Epithelial cell of prostate (primary cell): ENCODE measurements at regions not wholly inside any gene's neighbourhood (a gene's known extent, or its start where the extent isn't known, plus 50 kb on each side); places are given as distances from the start of the nearest gene placed in this dataset.

Experiments
- DNase-seq: peaks from one replicate; pipeline ENCODE4 v3.0.0-alpha.2; 2011; ENCODE audit warnings: low read depth, low spot score
- H3K27ac ChIP-seq: fragments of 450-650 bp; 2 replicates; pipeline ENCODE4 v1.5.1; 2017; ENCODE audit warnings: mild to moderate bottlenecking

- no peak for DNase-seq
- H3K27ac ChIP-seq: no peak overlapping the region
Observed at GRCh38 chr22:48204296-48204695, 1441.8 kb downstream of the TBC1D22A start.

GRCh38 chr22:48199667-48200066 lies 1437.2 kb downstream of the TBC1D22A start:
- no peak for DNase-seq

GRCh38 chr22:48198489-48199459 lies 1436.3 kb downstream of the TBC1D22A start:
- no peak for DNase-seq
- H3K27ac ChIP-seq: no peak overlapping the region

More at GRCh38 chr22:48199667-48200066, 1437.2 kb downstream of the TBC1D22A start:
- H3K27ac ChIP-seq: no peak overlapping the region

- DNase-seq: no peak
- H3K27ac ChIP-seq: no peak overlapping the region
Observed at GRCh38 chr22:48197189-48197690, 1434.8 kb downstream of the TBC1D22A start.

- no peak for DNase-seq
- no peak overlapping the region for H3K27ac ChIP-seq
Observed at GRCh38 chr22:48192920-48193319, 1430.5 kb downstream of the TBC1D22A start.

GRCh38 chr22:48192071-48192470 lies 1429.6 kb downstream of the TBC1D22A start:
- H3K27ac ChIP-seq: no peak overlapping the region
- DNase-seq: no peak

GRCh38 chr22:48188231-48188721 lies 1425.8 kb downstream of the TBC1D22A start:
- no peak for DNase-seq
- no peak overlapping the region for H3K27ac ChIP-seq

- no peak overlapping the region for H3K27ac ChIP-seq
- DNase-seq: no peak
Observed at GRCh38 chr22:48187356-48187755, 1424.9 kb downstream of the TBC1D22A start.

GRCh38 chr22:48186146-48186790 lies 1423.8 kb downstream of the TBC1D22A start:
- no peak for DNase-seq

GRCh38 chr22:48185071-48186055 lies 1422.9 kb downstream of the TBC1D22A start:
- H3K27ac ChIP-seq: no peak overlapping the region
- DNase-seq: no peak

More at GRCh38 chr22:48186146-48186790, 1423.8 kb downstream of the TBC1D22A start:
- no peak overlapping the region for H3K27ac ChIP-seq

- H3K27ac ChIP-seq: no peak overlapping the region
- no peak for DNase-seq
Observed at GRCh38 chr22:48182846-48183805, 1420.7 kb downstream of the TBC1D22A start.

- no peak overlapping the region for H3K27ac ChIP-seq
- DNase-seq: no peak
Observed at GRCh38 chr22:48182031-48182430, 1419.6 kb downstream of the TBC1D22A start.

GRCh38 chr22:48181263-48181955 lies 1419.0 kb downstream of the TBC1D22A start:
- no peak overlapping the region for H3K27ac ChIP-seq
- no peak for DNase-seq

- no peak overlapping the region for H3K27ac ChIP-seq
- DNase-seq: no peak
Observed at GRCh38 chr22:48180631-48181030, 1418.2 kb downstream of the TBC1D22A start.

GRCh38 chr22:48179571-48180546 lies 1417.4 kb downstream of the TBC1D22A start:
- H3K27ac ChIP-seq: no peak overlapping the region
- DNase-seq: no peak

GRCh38 chr22:48178536-48178935 lies 1416.1 kb downstream of the TBC1D22A start:
- H3K27ac ChIP-seq: no peak overlapping the region
- DNase-seq: no peak

GRCh38 chr22:48177631-48178030 lies 1415.2 kb downstream of the TBC1D22A start:
- no peak overlapping the region for H3K27ac ChIP-seq
- DNase-seq: no peak
